ENCODE measurements at regions not wholly inside any gene's neighbourhood (a gene's known extent, or its start where the extent isn't known, plus 50 kb on each side); places are given as distances from the start of the nearest gene placed in this dataset.

- no peak overlapping the region for H3K27ac ChIP-seq (ENCODE audit: control insufficient read depth, insufficient read depth, low read length)
- H3K9me3 ChIP-seq (ENCODE audit: control insufficient read depth, low read depth, low read length), result no peaks in the 10 kb centered on the region
- H3K4me3 ChIP-seq (ENCODE audit: control insufficient read depth in 2 of 3, extremely low read depth in 1 of 3, insufficient read depth in 2 of 3, low read depth in 1 of 3, low read length in 3 of 3), result no peak overlapping the region
- TF ChIP-seq EZH2 (IDR thresholded peaks at IDR 0.05; ENCODE audit: low read length), result no peak
- no peaks in the 10 kb centered on the region for H3K27me3 ChIP-seq (ENCODE audit: control insufficient read depth, extremely low read depth, insufficient read depth, low read length)
- H3K36me3 ChIP-seq (ENCODE audit: control insufficient read depth in 2 of 2, extremely low read depth in 1 of 2, insufficient read depth in 2 of 2, low read length in 2 of 2), result no peaks in the 10 kb centered on the region
- no peaks in the 10 kb centered on the region for H4K20me1 ChIP-seq (ENCODE audit: control insufficient read depth, extremely low read depth, insufficient read depth, low read length)
- dilution Hi-C loops (cut with MboI; ENCODE audit: extremely low pct_ligation_motif_present, low sequenced_read_pairs), result no loop called here
- no peak overlapping the region for H2AFZ ChIP-seq (ENCODE audit: control insufficient read depth, low read length)
- H3K4me1 ChIP-seq (ENCODE audit: control insufficient read depth, extremely low read depth, insufficient read depth, low read length), result no peaks in the 10 kb centered on the region
- H3K9me1 ChIP-seq (ENCODE audit: control insufficient read depth, extremely low read depth, insufficient read depth, low read length), result no peaks in the 10 kb centered on the region
- H3K4me2 ChIP-seq (ENCODE audit: control insufficient read depth, extremely low read depth, insufficient read depth, low read depth, low read length), result no peak overlapping the region
- no peaks in the 10 kb centered on the region for H3K79me2 ChIP-seq (ENCODE audit: control insufficient read depth, insufficient read depth, low read length)
- H3K9ac ChIP-seq (ENCODE audit: control insufficient read depth, extremely low read depth, insufficient read depth, low read length), result no peak overlapping the region
- DNase-seq (ENCODE audit: low read depth, low spot score), result no peak
- no peak for FAIRE-seq
These were observed 79.7 kb upstream of the ACKR3 start for GRCh38 chr2:236489895-236490404.

GRCh38 chr2:236496340-236496739 is 73.3 kb upstream of the ACKR3 start:
- H3K4me1 ChIP-seq (ENCODE audit: control insufficient read depth, extremely low read depth, insufficient read depth, low read length), result no peaks in the 10 kb centered on the region
- TF ChIP-seq EZH2 (IDR thresholded peaks at IDR 0.05; ENCODE audit: low read length) (no peak), CTCF (optimal IDR thresholded peaks at IDR 0.05 in 1 of 3, IDR thresholded peaks at IDR 0.05 in 1 of 3, conservative IDR thresholded peaks at IDR 0.05 in 1 of 3; ENCODE audit: extremely low read depth in 1 of 3, insufficient read depth in 2 of 3, low read length in 3 of 3) (no peak)
- no peak overlapping the region for H2AFZ ChIP-seq (ENCODE audit: control insufficient read depth, low read length)
- no peak overlapping the region for H3K4me2 ChIP-seq (ENCODE audit: control insufficient read depth, extremely low read depth, insufficient read depth, low read depth, low read length)
- H3K36me3 ChIP-seq (ENCODE audit: control insufficient read depth in 2 of 2, extremely low read depth in 1 of 2, insufficient read depth in 2 of 2, low read length in 2 of 2), result no peaks in the 10 kb centered on the region
- no peak for DNase-seq (ENCODE audit: low read depth, low spot score)
- H3K9me3 ChIP-seq (ENCODE audit: control insufficient read depth, low read depth, low read length), result no peaks in the 10 kb centered on the region
- no peaks in the 10 kb centered on the region for H3K9me1 ChIP-seq (ENCODE audit: control insufficient read depth, extremely low read depth, insufficient read depth, low read length)
- H3K79me2 ChIP-seq (ENCODE audit: control insufficient read depth, insufficient read depth, low read length), result no peaks in the 10 kb centered on the region
- dilution Hi-C loops (cut with MboI; ENCODE audit: extremely low pct_ligation_motif_present, low sequenced_read_pairs), result no loop called here
- no peak overlapping the region for H3K27ac ChIP-seq (ENCODE audit: control insufficient read depth, insufficient read depth, low read length)
- no peaks in the 10 kb centered on the region for H4K20me1 ChIP-seq (ENCODE audit: control insufficient read depth, extremely low read depth, insufficient read depth, low read length)
- no peak overlapping the region for H3K9ac ChIP-seq (ENCODE audit: control insufficient read depth, extremely low read depth, insufficient read depth, low read length)
- H3K4me3 ChIP-seq (ENCODE audit: control insufficient read depth in 2 of 3, extremely low read depth in 1 of 3, insufficient read depth in 2 of 3, low read depth in 1 of 3, low read length in 3 of 3), result no peak overlapping the region
- FAIRE-seq, result no peak
- H3K27me3 ChIP-seq (ENCODE audit: control insufficient read depth, extremely low read depth, insufficient read depth, low read length), result no peaks in the 10 kb centered on the region

GRCh38 chr2:236498369-236498768 is 71.3 kb upstream of the ACKR3 start:
- dilution Hi-C loops (cut with MboI; ENCODE audit: extremely low pct_ligation_motif_present, low sequenced_read_pairs), result no loop called here
- DNase-seq (ENCODE audit: low read depth, low spot score) (no peak), FAIRE-seq (no peak)
- TF ChIP-seq CTCF (optimal IDR thresholded peaks at IDR 0.05 in 1 of 3, IDR thresholded peaks at IDR 0.05 in 1 of 3, conservative IDR thresholded peaks at IDR 0.05 in 1 of 3; ENCODE audit: extremely low read depth in 1 of 3, insufficient read depth in 2 of 3, low read length in 3 of 3), result no peak
- TF ChIP-seq EZH2 (IDR thresholded peaks at IDR 0.05; ENCODE audit: low read length), result no peak
- Histone ChIP-seq H3K36me3 (ENCODE audit: control insufficient read depth in 2 of 2, extremely low read depth in 1 of 2, insufficient read depth in 2 of 2, low read length in 2 of 2) (no peaks in the 10 kb centered on the region), H3K9ac (ENCODE audit: control insufficient read depth, extremely low read depth, insufficient read depth, low read length) (no peak overlapping the region), H3K9me3 (ENCODE audit: control insufficient read depth, low read depth, low read length) (no peaks in the 10 kb centered on the region), H3K4me1 (ENCODE audit: control insufficient read depth, extremely low read depth, insufficient read depth, low read length) (no peaks in the 10 kb centered on the region), H3K79me2 (ENCODE audit: control insufficient read depth, insufficient read depth, low read length) (no peaks in the 10 kb centered on the region), H4K20me1 (ENCODE audit: control insufficient read depth, extremely low read depth, insufficient read depth, low read length) (no peaks in the 10 kb centered on the region), H3K9me1 (ENCODE audit: control insufficient read depth, extremely low read depth, insufficient read depth, low read length) (no peaks in the 10 kb centered on the region), H3K27me3 (ENCODE audit: control insufficient read depth, extremely low read depth, insufficient read depth, low read length) (no peaks in the 10 kb centered on the region), H2AFZ (ENCODE audit: control insufficient read depth, low read length) (no peak overlapping the region), H3K27ac (ENCODE audit: control insufficient read depth, insufficient read depth, low read length) (no peak overlapping the region), H3K4me3 (ENCODE audit: control insufficient read depth in 2 of 3, extremely low read depth in 1 of 3, insufficient read depth in 2 of 3, low read depth in 1 of 3, low read length in 3 of 3) (no peak overlapping the region), H3K4me2 (ENCODE audit: control insufficient read depth, extremely low read depth, insufficient read depth, low read depth, low read length) (no peak overlapping the region)

Measured in keratinocyte (primary cell).